Cardiac fibroblast (primary cell): ENCODE measurements at regions not wholly inside any gene's neighbourhood (a gene's known extent, or its start where the extent isn't known, plus 50 kb on each side); places are given as distances from the start of the nearest gene placed in this dataset.

Source experiments
- DNase-seq, 2 donors: peaks; one replicate each; pipeline versions ENCODE4 v3.0.0 to v3.0.0-alpha.2; 2010; ENCODE audit warnings: low read depth in 2 of 2
- H3K4me3 ChIP-seq, 2 donors: replicated peaks in 1 of 2; 1 replicate in 1 of 2; 2 replicates in 1 of 2; pipeline ENCODE4 v1.5.1; 2011; ENCODE audit warnings: low read depth in 2 of 2, low read length in 2 of 2, mild to moderate bottlenecking in 2 of 2, moderate library complexity in 1 of 2
- CTCF ChIP-seq: IDR thresholded peaks from one replicate; pipeline ENCODE4 v1.5.1; 2011; ENCODE audit warnings: low read depth, mild to moderate bottlenecking, low read length, inconsistent platforms

- no peak overlapping the region for H3K4me3 ChIP-seq
- DNase-seq, result peak; percentile 52 to 56
- TF ChIP-seq CTCF, result peak; percentile 74
These were observed 167.4 kb upstream of the OLIG3 start for GRCh38 chr6:137661601-137662000.

GRCh38 chr6:137664183-137664582 is 170.0 kb upstream of the OLIG3 start:
- DNase-seq, result no peak
- no peak for TF ChIP-seq CTCF
- no peak overlapping the region for H3K4me3 ChIP-seq

- H3K4me3 ChIP-seq, result no peak overlapping the region
- no peak for DNase-seq
- TF ChIP-seq CTCF, result no peak
These were observed 171.2 kb upstream of the OLIG3 start for GRCh38 chr6:137665342-137665934.

GRCh38 chr6:137666202-137666774 is 172.1 kb upstream of the OLIG3 start:
- TF ChIP-seq CTCF, result no peak
- no peak overlapping the region for H3K4me3 ChIP-seq
- DNase-seq, result no peak

GRCh38 chr6:137673603-137674002 is 179.4 kb upstream of the OLIG3 start:
- no peak for DNase-seq
- no peak for TF ChIP-seq CTCF

GRCh38 chr6:137676888-137677287 is 182.7 kb upstream of the OLIG3 start:
- no peak for TF ChIP-seq CTCF
- H3K4me3 ChIP-seq, result no peak overlapping the region
- DNase-seq, result no peak

More at GRCh38 chr6:137673603-137674002, 179.4 kb upstream of the OLIG3 start:
- no peak overlapping the region for H3K4me3 ChIP-seq

GRCh38 chr6:137677709-137678108 is 183.5 kb upstream of the OLIG3 start:
- TF ChIP-seq CTCF, result no peak
- no peak overlapping the region for H3K4me3 ChIP-seq
- peak in 1 of 2 donors; percentile 20 for DNase-seq
